NCI-H748 treated with DMSO at 0.1 percent for 48 hours (cell line): ENCODE measurements at regions not wholly inside any gene's neighbourhood (a gene's known extent, or its start where the extent isn't known, plus 50 kb on each side); places are given as distances from the start of the nearest gene placed in this dataset.

Source experiments
- DNase-seq: peaks from one replicate; lab custom pipeline; 2025; lab: John Stamatoyannopoulos, UW

GRCh38 chr14:97592341-97592980 lies 795.3 kb downstream of the VRK1 start:
- no peak for DNase-seq

GRCh38 chr14:97594306-97594705 lies 797.1 kb downstream of the VRK1 start:
- DNase-seq: no peak

- peak; percentile 17 for DNase-seq
Observed at GRCh38 chr14:97602438-97603117, 805.4 kb downstream of the VRK1 start.

- no peak for DNase-seq
Observed at GRCh38 chr14:97603201-97603600, 806.0 kb downstream of the VRK1 start.

- DNase-seq: no peak
Observed at GRCh38 chr14:97604731-97605130, 807.5 kb downstream of the VRK1 start.

- DNase-seq: no peak
Observed at GRCh38 chr14:97618401-97618800, 821.2 kb downstream of the VRK1 start.

GRCh38 chr14:97618917-97619690 lies 821.9 kb downstream of the VRK1 start:
- DNase-seq: no peak

GRCh38 chr14:97620066-97620465 lies 822.9 kb downstream of the VRK1 start:
- no peak for DNase-seq

- no peak for DNase-seq
Observed at GRCh38 chr14:97624985-97625384, 827.8 kb downstream of the VRK1 start.

- DNase-seq: peak; percentile 62
Observed at GRCh38 chr14:97625477-97625876, 828.3 kb downstream of the VRK1 start.

- peak; percentile 85 for DNase-seq
Observed at GRCh38 chr14:97626088-97626487, 828.9 kb downstream of the VRK1 start.

- DNase-seq: no peak
Observed at GRCh38 chr14:97630249-97630648, 833.1 kb downstream of the VRK1 start.

GRCh38 chr14:97633131-97633738 lies 836.1 kb downstream of the VRK1 start:
- no peak for DNase-seq

GRCh38 chr14:97634751-97635150 lies 837.6 kb downstream of the VRK1 start:
- peak; percentile 18 for DNase-seq

- DNase-seq: no peak
Observed at GRCh38 chr14:97638864-97639263, 841.7 kb downstream of the VRK1 start.

- DNase-seq: no peak
Observed at GRCh38 chr14:97640031-97640430, 842.8 kb downstream of the VRK1 start.

GRCh38 chr14:97641827-97642226 lies 844.6 kb downstream of the VRK1 start:
- DNase-seq: no peak

GRCh38 chr14:97642631-97643030 lies 845.4 kb downstream of the VRK1 start:
- DNase-seq: no peak

- no peak for DNase-seq
Observed at GRCh38 chr14:97644365-97644764, 847.2 kb downstream of the VRK1 start.

- no peak for DNase-seq
Observed at GRCh38 chr14:97649752-97650151, 852.6 kb downstream of the VRK1 start.

GRCh38 chr14:97655169-97655948 lies 858.2 kb downstream of the VRK1 start:
- no peak for DNase-seq

GRCh38 chr14:97657609-97658008 lies 860.4 kb downstream of the VRK1 start:
- DNase-seq: no peak
